Neuronal stem cell (in vitro differentiated cells): ENCODE measurements at regions not wholly inside any gene's neighbourhood (a gene's known extent, or its start where the extent isn't known, plus 50 kb on each side); places are given as distances from the start of the nearest gene placed in this dataset.
A peak's percentile ranks its signal among the peaks of the same experiment; 100 is the strongest.
"Not testable (repeated sequence)": the region's sequence is repeated elsewhere in the genome, so short reads cannot be mapped to it uniquely, and the experiment has no call there.

Source experiments
- DNase-seq: peaks from one replicate; pipeline ENCODE4 v3.0.0-alpha.2; 2013; ENCODE audit warnings: low spot score
- H2AFZ ChIP-seq: one replicate; pipeline ENCODE4 v1.6.1; 2013; ENCODE audit warnings: mild to moderate bottlenecking, low read length, inconsistent platforms
- H2AK5ac ChIP-seq: 2 replicates; pipeline ENCODE4 v1.6.1; 2013; ENCODE audit warnings: low read depth, mild to moderate bottlenecking, inconsistent platforms, low read length, moderate library complexity, mixed read lengths
- H2BK120ac ChIP-seq: 2 replicates; pipeline ENCODE4 v1.6.1; 2013; ENCODE audit warnings: low read depth, mild to moderate bottlenecking, inconsistent platforms, low read length, moderate library complexity, mixed read lengths
- H2BK12ac ChIP-seq: one replicate; pipeline ENCODE4 v1.6.1; 2013; ENCODE audit warnings: low read length, inconsistent platforms
- H2BK15ac ChIP-seq: 2 replicates; pipeline ENCODE4 v1.6.1; 2013; ENCODE audit warnings: mild to moderate bottlenecking, low read length, inconsistent platforms, mixed read lengths
- H2BK5ac ChIP-seq: one replicate; pipeline ENCODE4 v1.6.1; 2013; ENCODE audit warnings: inconsistent platforms, mild to moderate bottlenecking, low read length, moderate library complexity
- H3K14ac ChIP-seq: one replicate; pipeline ENCODE4 v1.6.1; 2013; ENCODE audit warnings: low read length, inconsistent platforms
- H3K18ac ChIP-seq: 2 replicates; pipeline ENCODE4 v1.6.1; 2013; ENCODE audit warnings: low read length, inconsistent platforms
- H3K23ac ChIP-seq: 2 replicates; pipeline ENCODE4 v1.6.1; 2013; ENCODE audit warnings: low read depth, mild to moderate bottlenecking, mixed read lengths, low read length, inconsistent platforms; ENCODE audit not compliant: poor library complexity
- H3K27ac ChIP-seq: replicated peaks from 3 replicates; pipeline ENCODE4 v1.5.1; 2013; ENCODE audit warnings: low read length, inconsistent platforms
- H3K27me3 ChIP-seq, 3 experiments: 2 replicates each; pipeline ENCODE4 v1.6.1; 2013; ENCODE audit warnings: low read length in 3 of 3, mild to moderate bottlenecking in 2 of 3, inconsistent platforms in 1 of 3, low read depth in 1 of 3, mixed read lengths in 1 of 3, moderate library complexity in 1 of 3; ENCODE audit not compliant: control insufficient read depth in 3 of 3, insufficient read depth in 3 of 3
- H3K36me3 ChIP-seq, 2 donors: replicated peaks in 1 of 2; 2 replicates each; pipeline ENCODE4 v1.6.1; 2013; ENCODE audit warnings: low read length in 2 of 2; ENCODE audit not compliant: control insufficient read depth in 2 of 2, insufficient read depth in 2 of 2
- H3K4ac ChIP-seq: 2 replicates; pipeline ENCODE4 v1.6.1; 2013; ENCODE audit warnings: inconsistent platforms, mild to moderate bottlenecking, low read length, moderate library complexity
- H3K4me1 ChIP-seq, 2 donors: 1 replicate in 1 of 2; 2 replicates in 1 of 2; pipeline ENCODE4 v1.6.1; 2013; ENCODE audit warnings: low read length in 2 of 2, low read depth in 1 of 2; ENCODE audit not compliant: control insufficient read depth in 2 of 2, insufficient read depth in 1 of 2
- H3K4me2 ChIP-seq: one replicate; pipeline ENCODE4 v1.6.1; 2013; ENCODE audit warnings: mild to moderate bottlenecking, low read length, inconsistent platforms; ENCODE audit not compliant: insufficient read depth, poor library complexity, severe bottlenecking
- H3K4me3 ChIP-seq, 2 donors: 2 replicates each; pipeline ENCODE4 v1.5.1; 2013; ENCODE audit warnings: low read length in 2 of 2, mild to moderate bottlenecking in 2 of 2, inconsistent platforms in 1 of 2, moderate library complexity in 1 of 2
- H3K79me1 ChIP-seq: one replicate; pipeline ENCODE4 v1.6.1; 2013; ENCODE audit warnings: low read depth, mild to moderate bottlenecking, inconsistent platforms, low read length, moderate library complexity
- H3K9ac ChIP-seq: one replicate; pipeline ENCODE4 v1.6.1; 2013; ENCODE audit warnings: mild to moderate bottlenecking, low read depth, low read length, inconsistent platforms; ENCODE audit not compliant: poor library complexity
- H3K9me3 ChIP-seq, 2 donors: replicated peaks in 1 of 2; 2 replicates each; pipeline versions ENCODE3 to v1.6.1; 2013; ENCODE audit warnings: low read length in 2 of 2, mild to moderate bottlenecking in 2 of 2, inconsistent platforms in 1 of 2, low read depth in 1 of 2, mixed read lengths in 1 of 2, moderate library complexity in 1 of 2; ENCODE audit not compliant: control insufficient read depth in 2 of 2, insufficient read depth in 1 of 2
- H4K8ac ChIP-seq: one replicate; pipeline ENCODE4 v1.6.1; 2013; ENCODE audit warnings: low read depth, mild to moderate bottlenecking, inconsistent platforms, low read length, moderate library complexity
- H4K91ac ChIP-seq: one replicate; pipeline ENCODE4 v1.6.1; 2013; ENCODE audit warnings: low read length, low read depth, mild to moderate bottlenecking, inconsistent platforms; ENCODE audit not compliant: poor library complexity
- WGBS, 2 donors: extraction: QIAGEN DNeasy Blood & Tissue Kit; methylation state at CpG; one replicate each; pipeline ENCODE4 v1.1.7; 2013; ENCODE audit warnings: missing lambda C conversion rate in 2 of 2, mixed read lengths in 1 of 2; ENCODE audit not compliant: insufficient read length in 2 of 2, insufficient replicate concordance in 1 of 2; ENCODE audit errors: extremely low coverage in 2 of 2; 5-methylcytosine and 5-hydroxymethylcytosine counted together

DNA sequence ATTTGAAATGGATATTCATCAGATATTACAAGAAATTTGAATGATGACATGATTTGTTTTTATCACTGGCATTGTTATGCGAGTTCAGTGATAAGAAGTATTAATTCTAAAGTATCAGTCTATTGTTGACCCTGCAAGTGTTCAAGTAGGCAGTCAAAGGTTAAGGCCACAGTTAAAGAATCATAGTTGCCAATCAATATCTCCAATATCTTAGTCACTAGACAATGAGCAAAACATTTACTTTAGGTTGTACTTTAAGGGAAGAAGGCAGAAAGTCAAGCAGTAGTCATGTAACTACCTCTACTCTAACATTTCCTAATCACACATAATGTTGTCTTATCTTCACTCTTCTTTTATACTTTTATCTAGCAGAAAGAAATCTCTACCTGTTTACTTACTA, 709.8 kb downstream of the PCDH17 start:
- H4K91ac ChIP-seq, result no peak overlapping the region
- H3K4ac ChIP-seq, result no peak overlapping the region
- no peak overlapping the region for H4K8ac ChIP-seq
- H3K4me2 ChIP-seq, result no peak overlapping the region
- DNase-seq, result no peak
- H3K27me3 ChIP-seq, result no peaks in the 10 kb centered on the region
- no peak overlapping the region for H2BK120ac ChIP-seq
- H3K23ac ChIP-seq, result no peak overlapping the region
- H2AK5ac ChIP-seq, result no peak overlapping the region
- H3K18ac ChIP-seq, result no peak overlapping the region
- H2AFZ ChIP-seq, result no peak overlapping the region
- no peak overlapping the region for H2BK12ac ChIP-seq
- no CpG with 5 or more reads among the region's 1 CpG for whole genome bisulfite sequencing, 2 donors
- H3K14ac ChIP-seq, result no peak overlapping the region
- no peak overlapping the region for H2BK5ac ChIP-seq
- H3K9ac ChIP-seq, result no peak overlapping the region
- H3K4me1 ChIP-seq, result no peaks in the 10 kb centered on the region
- H3K27ac ChIP-seq, result no peak overlapping the region
- peaks cover 0 to 10% of the 10 kb centered on the region in 2 donors for H3K9me3 ChIP-seq
- H3K4me3 ChIP-seq, result no peak overlapping the region
- no peaks in the 10 kb centered on the region for H3K36me3 ChIP-seq
- no peaks in the 10 kb centered on the region for H3K79me1 ChIP-seq
- no peak overlapping the region for H2BK15ac ChIP-seq

DNA sequence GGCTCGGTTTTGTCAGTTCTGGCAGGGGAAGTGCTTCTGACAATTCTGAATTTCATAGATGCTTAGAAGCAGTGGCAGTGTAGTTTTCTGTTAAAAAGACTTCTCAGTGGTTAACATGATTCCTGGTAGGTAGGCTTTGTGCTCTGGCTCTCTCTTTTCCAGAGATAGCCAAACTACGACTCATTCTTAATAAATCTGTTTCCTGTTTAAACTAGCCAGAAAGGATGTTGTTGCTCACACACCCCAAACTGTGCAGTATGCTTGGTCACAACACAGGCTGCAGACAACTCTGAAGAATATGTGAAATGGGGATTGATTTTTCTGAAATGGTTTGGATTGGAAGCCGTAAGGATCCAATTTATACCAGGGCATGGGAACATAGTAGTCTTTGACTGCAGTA, 711.5 kb downstream of the PCDH17 start:
- Histone ChIP-seq H3K4me2 (no peak overlapping the region), H3K4me3 (no peak overlapping the region), H4K91ac (no peak overlapping the region), H2BK120ac (no peak overlapping the region), H2AFZ (peak overlapping the region; percentile 71), H2BK15ac (no peak overlapping the region), H3K4ac (no peak overlapping the region), H3K18ac (no peak overlapping the region), H3K9ac (no peak overlapping the region), H3K36me3 (no peaks in the 10 kb centered on the region), H3K27me3 (no peaks in the 10 kb centered on the region), H3K27ac (no peak overlapping the region), H2AK5ac (no peak overlapping the region), H3K23ac (no peak overlapping the region), H4K8ac (no peak overlapping the region), H3K79me1 (no peaks in the 10 kb centered on the region), H3K4me1 (no peaks in the 10 kb centered on the region), H2BK5ac (no peak overlapping the region), H3K9me3 (peaks cover 0 to 10% of the 10 kb centered on the region in 2 donors), H2BK12ac (no peak overlapping the region), H3K14ac (no peak overlapping the region)
- no CpG with 5 or more reads among the region's 3 CpGs for WGBS, 2 donors
- DNase-seq, result no peak

DNA sequence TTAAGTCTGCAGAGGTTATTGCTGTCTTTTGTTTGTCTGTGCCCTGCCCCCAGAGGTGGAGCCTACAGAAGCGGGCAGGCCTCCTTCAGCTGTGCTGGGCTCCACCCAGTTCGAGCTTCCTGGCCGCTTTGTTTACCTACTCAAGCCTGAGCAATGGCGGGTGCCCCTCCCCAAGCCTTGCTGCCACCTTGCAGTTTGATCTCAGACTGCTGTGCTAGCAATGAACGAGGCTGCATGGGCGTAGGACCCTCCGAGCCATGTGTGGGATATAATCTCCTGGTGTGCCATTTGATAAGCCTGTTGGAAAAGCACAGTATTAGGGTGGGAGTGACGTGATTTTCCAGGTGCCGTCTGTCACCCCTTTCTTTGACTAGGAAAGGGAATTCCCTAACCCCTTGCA, 720.6 kb downstream of the PCDH17 start:
- H3K36me3 ChIP-seq, H2AFZ ChIP-seq, H3K23ac ChIP-seq, H2BK15ac ChIP-seq, H3K4me3 ChIP-seq, H3K14ac ChIP-seq, H3K9me3 ChIP-seq, DNase-seq, H3K4me1 ChIP-seq, H3K27me3 ChIP-seq, H2BK120ac ChIP-seq, H3K79me1 ChIP-seq, H4K91ac ChIP-seq, H2BK5ac ChIP-seq, H2BK12ac ChIP-seq, H3K18ac ChIP-seq, H2AK5ac ChIP-seq, H3K4me2 ChIP-seq, H4K8ac ChIP-seq, H3K27ac ChIP-seq, H3K4ac ChIP-seq, H3K9ac ChIP-seq: not testable (repeated sequence)
- no CpG with 5 or more reads among the region's 9 CpGs for WGBS, 2 donors

DNA sequence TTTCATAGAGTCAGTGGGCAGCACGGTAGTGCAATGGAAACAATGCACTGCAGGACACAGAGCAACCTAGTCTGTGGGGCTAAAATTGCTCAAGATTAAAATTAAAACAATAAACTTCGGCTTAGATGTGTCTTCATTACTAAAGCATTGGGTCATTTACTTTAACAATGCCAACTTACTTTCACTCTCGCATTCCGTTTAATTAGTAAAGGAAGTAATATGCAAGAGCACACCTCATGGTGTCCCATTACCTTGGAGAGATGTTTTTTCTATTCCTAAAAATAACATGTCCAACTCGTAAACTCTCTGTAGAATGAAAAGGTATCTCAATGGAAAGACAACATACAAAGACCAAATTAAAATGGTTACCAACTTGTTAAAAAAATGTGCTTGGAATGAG, 738.4 kb downstream of the PCDH17 start:
- no CpG with 5 or more reads among the region's 5 CpGs for WGBS, 2 donors
- no peak overlapping the region for H3K14ac ChIP-seq

More for the DNA sequence above, 738.4 kb downstream of the PCDH17 start:
- no peaks in the 10 kb centered on the region for H3K9me3 ChIP-seq
- no peak overlapping the region for H3K4me2 ChIP-seq
- no peak overlapping the region for H2BK5ac ChIP-seq
- DNase-seq, result no peak
- H3K4me1 ChIP-seq, result no peaks in the 10 kb centered on the region
- no peak overlapping the region for H3K4ac ChIP-seq
- no peaks in the 10 kb centered on the region for H3K36me3 ChIP-seq
- no peak overlapping the region for H3K18ac ChIP-seq
- H3K4me3 ChIP-seq, result no peak overlapping the region
- no peak overlapping the region for H3K23ac ChIP-seq
- H3K27me3 ChIP-seq, result no peaks in the 10 kb centered on the region
- H4K8ac ChIP-seq, result no peak overlapping the region
- no peak overlapping the region for H4K91ac ChIP-seq
- no peak overlapping the region for H3K9ac ChIP-seq
- H2AK5ac ChIP-seq, result no peak overlapping the region
- no peak overlapping the region for H2AFZ ChIP-seq
- no peaks in the 10 kb centered on the region for H3K79me1 ChIP-seq
- H3K27ac ChIP-seq, result no peak overlapping the region
- H2BK15ac ChIP-seq, result no peak overlapping the region
- H2BK12ac ChIP-seq, result no peak overlapping the region
- no peak overlapping the region for H2BK120ac ChIP-seq
